GM23338 (cell line): ENCODE measurements at regions not wholly inside any gene's neighbourhood (a gene's known extent, or its start where the extent isn't known, plus 50 kb on each side); places are given as distances from the start of the nearest gene placed in this dataset.

ENCODE experiments used
- ATAC-seq: fragments of 200-7000 bp; cut with Tn5 transposase; 3 replicates; pipeline ENCODE4 v1.9.1; 2020
- DNase-seq: peaks from one replicate; pipeline ENCODE4 v3.0.0-alpha.2; 2015; ENCODE audit warnings: low spot score
- H2AFZ ChIP-seq: fragments of 200-600 bp; sonication (generic); 2 replicates; pipeline ENCODE4 v1.8.0; 2016; ENCODE audit warnings: antibody characterized with exemption, mild to moderate bottlenecking, moderate library complexity
- H3F3A ChIP-seq: fragments of 200-600 bp; sonication (generic); replicated peaks from 2 replicates; pipeline ENCODE4 v1.8.0; 2017; ENCODE audit warnings: antibody characterized with exemption, mixed run types, low read depth
- H3K27ac ChIP-seq: fragments of 200-600 bp; sonication (generic); 2 replicates; pipeline ENCODE4 v1.6.1; 2016; ENCODE audit warnings: low read depth
- H3K27me3 ChIP-seq: fragments of 200-600 bp; sonication (generic); 2 replicates; pipeline ENCODE4 v1.8.0; 2016; ENCODE audit warnings: mild to moderate bottlenecking, mixed run types, moderate library complexity; ENCODE audit not compliant: insufficient read depth
- H3K36me3 ChIP-seq: fragments of 200-600 bp; sonication (generic); 2 replicates; pipeline ENCODE4 v1.8.0; 2016; ENCODE audit warnings: mild to moderate bottlenecking; ENCODE audit not compliant: insufficient read depth
- H3K4me1 ChIP-seq: fragments of 200-600 bp; sonication (generic); 2 replicates; pipeline ENCODE4 v1.8.0; 2016; ENCODE audit warnings: mild to moderate bottlenecking, moderate library complexity; ENCODE audit not compliant: insufficient read depth
- H3K4me2 ChIP-seq: fragments of 200-600 bp; sonication (generic); 2 replicates; pipeline ENCODE4 v1.7.1; 2017; ENCODE audit warnings: mixed run types
- H3K4me3 ChIP-seq: fragments of 200-600 bp; sonication (generic); 2 replicates; pipeline ENCODE4 v1.6.1; 2016; ENCODE audit warnings: mixed run types
- H3K79me2 ChIP-seq: fragments of 200-600 bp; sonication (generic); replicated peaks from 2 replicates; pipeline ENCODE4 v1.8.0; 2017; ENCODE audit warnings: mild to moderate bottlenecking; ENCODE audit not compliant: insufficient read depth
- H3K9me2 ChIP-seq: fragments of 200-600 bp; sonication (generic); 2 replicates; pipeline ENCODE4 v1.8.0; 2017; ENCODE audit not compliant: insufficient read depth
- H4K20me1 ChIP-seq: fragments of 200-600 bp; sonication (generic); replicated peaks from 2 replicates; pipeline ENCODE4 v1.8.0; 2017; ENCODE audit warnings: mild to moderate bottlenecking; ENCODE audit not compliant: insufficient read depth
- H3K27ac Mint-ChIP-seq: 2 replicates; pipeline ENCODE4 v1.8.0; 2020; ENCODE audit warnings: inconsistent platforms, mild to moderate bottlenecking, moderate library complexity, mixed read lengths
- H3K27me3 Mint-ChIP-seq: 3 replicates; pipeline ENCODE4 v1.8.0; 2022; ENCODE audit warnings: low read depth, mild to moderate bottlenecking, moderate library complexity, mixed read lengths, inconsistent platforms; ENCODE audit not compliant: insufficient read depth, poor library complexity
- H3K36me3 Mint-ChIP-seq: 3 replicates; pipeline ENCODE4 v1.8.0; 2021; ENCODE audit warnings: low read depth, mild to moderate bottlenecking, inconsistent platforms, moderate library complexity, mixed read lengths
- H3K4me1 Mint-ChIP-seq: 3 replicates; pipeline ENCODE4 v1.8.0; 2020; ENCODE audit warnings: mild to moderate bottlenecking, inconsistent platforms, mixed read lengths
- H3K4me3 Mint-ChIP-seq: 3 replicates; pipeline ENCODE4 v1.8.0; 2021; ENCODE audit warnings: moderate library complexity, mild to moderate bottlenecking, inconsistent platforms, mixed read lengths
- H3K9me3 Mint-ChIP-seq: 3 replicates; pipeline ENCODE4 v1.8.0; 2020; ENCODE audit warnings: moderate library complexity, mild to moderate bottlenecking, inconsistent platforms, mixed read lengths
- JUNB ChIP-seq: IDR thresholded peaks from one replicate; pipeline ENCODE4 v1.6.1; 2016; ENCODE audit warnings: antibody characterized with exemption; ENCODE audit not compliant: unreplicated experiment
- NANOG ChIP-seq: IDR thresholded peaks from 2 replicates; pipeline ENCODE4 v1.6.1; 2016; ENCODE audit warnings: antibody characterized with exemption, borderline replicate concordance
- ZNF462 ChIP-seq: fragments of 250-450 bp; sonication (Bioruptor Pico); IDR thresholded peaks from 2 replicates; pipeline ENCODE4 v1.5.0; 2020; ENCODE audit warnings: mild to moderate bottlenecking, moderate library complexity
- TF ChIP-seq, protein P1 (sequence below): IDR thresholded peaks from one replicate; pipeline ENCODE4 v1.6.1; 2018; ENCODE audit warnings: antibody characterized with exemption; ENCODE audit not compliant: unreplicated experiment

DNA sequence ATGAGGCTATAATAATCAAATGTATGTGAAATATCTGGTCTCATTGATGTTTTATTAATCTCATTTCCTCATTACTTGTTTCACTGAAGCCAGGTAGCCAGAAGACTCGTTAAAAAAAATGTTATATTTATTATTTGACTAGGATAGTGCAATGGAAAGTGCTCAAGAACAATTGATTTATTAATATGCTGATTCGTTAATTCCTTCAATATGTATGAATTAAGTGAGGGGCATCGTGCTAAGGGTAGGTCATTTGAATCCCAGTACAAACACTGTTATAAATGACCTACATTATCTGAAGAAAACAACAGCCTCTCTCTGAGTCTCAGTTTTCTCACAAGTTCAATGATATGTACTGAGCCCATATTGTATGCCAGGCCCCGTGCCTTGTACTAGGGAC, 214.2 kb upstream of the GPRIN3 start:
- H3K4me2 ChIP-seq, result no peak overlapping the region
- H3K27ac ChIP-seq, result no peak overlapping the region
- H3K4me1 ChIP-seq, result no peaks in the 10 kb centered on the region
- H3K79me2 ChIP-seq, result no peaks in the 10 kb centered on the region
- Mint-ChIP-seq H3K27me3 (no peaks in the 10 kb centered on the region), H3K4me3 (no peak overlapping the region), H3K27ac (no peak overlapping the region), H3K9me3 (no peaks in the 10 kb centered on the region), H3K36me3 (no peaks in the 10 kb centered on the region), H3K4me1 (no peaks in the 10 kb centered on the region)
- no peaks in the 10 kb centered on the region for H3K27me3 ChIP-seq
- DNase-seq (no peak), ATAC-seq (no peak)
- H4K20me1 ChIP-seq, result no peaks in the 10 kb centered on the region
- no peaks in the 10 kb centered on the region for H3K9me2 ChIP-seq
- no peak overlapping the region for H3K4me3 ChIP-seq
- H2AFZ ChIP-seq, result no peak overlapping the region
- H3K36me3 ChIP-seq, result no peaks in the 10 kb centered on the region
- H3F3A ChIP-seq, result no peaks in the 10 kb centered on the region
- TF ChIP-seq NANOG (no peak), ZNF462 (CRISPR knock-in tag) (no peak), JUNB (no peak)
- TF ChIP-seq, protein P1, sequence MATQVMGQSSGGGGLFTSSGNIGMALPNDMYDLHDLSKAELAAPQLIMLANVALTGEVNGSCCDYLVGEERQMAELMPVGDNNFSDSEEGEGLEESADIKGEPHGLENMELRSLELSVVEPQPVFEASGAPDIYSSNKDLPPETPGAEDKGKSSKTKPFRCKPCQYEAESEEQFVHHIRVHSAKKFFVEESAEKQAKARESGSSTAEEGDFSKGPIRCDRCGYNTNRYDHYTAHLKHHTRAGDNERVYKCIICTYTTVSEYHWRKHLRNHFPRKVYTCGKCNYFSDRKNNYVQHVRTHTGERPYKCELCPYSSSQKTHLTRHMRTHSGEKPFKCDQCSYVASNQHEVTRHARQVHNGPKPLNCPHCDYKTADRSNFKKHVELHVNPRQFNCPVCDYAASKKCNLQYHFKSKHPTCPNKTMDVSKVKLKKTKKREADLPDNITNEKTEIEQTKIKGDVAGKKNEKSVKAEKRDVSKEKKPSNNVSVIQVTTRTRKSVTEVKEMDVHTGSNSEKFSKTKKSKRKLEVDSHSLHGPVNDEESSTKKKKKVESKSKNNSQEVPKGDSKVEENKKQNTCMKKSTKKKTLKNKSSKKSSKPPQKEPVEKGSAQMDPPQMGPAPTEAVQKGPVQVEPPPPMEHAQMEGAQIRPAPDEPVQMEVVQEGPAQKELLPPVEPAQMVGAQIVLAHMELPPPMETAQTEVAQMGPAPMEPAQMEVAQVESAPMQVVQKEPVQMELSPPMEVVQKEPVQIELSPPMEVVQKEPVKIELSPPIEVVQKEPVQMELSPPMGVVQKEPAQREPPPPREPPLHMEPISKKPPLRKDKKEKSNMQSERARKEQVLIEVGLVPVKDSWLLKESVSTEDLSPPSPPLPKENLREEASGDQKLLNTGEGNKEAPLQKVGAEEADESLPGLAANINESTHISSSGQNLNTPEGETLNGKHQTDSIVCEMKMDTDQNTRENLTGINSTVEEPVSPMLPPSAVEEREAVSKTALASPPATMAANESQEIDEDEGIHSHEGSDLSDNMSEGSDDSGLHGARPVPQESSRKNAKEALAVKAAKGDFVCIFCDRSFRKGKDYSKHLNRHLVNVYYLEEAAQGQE, result no peak
